K562 (cell line): ENCODE measurements at regions not wholly inside any gene's neighbourhood (a gene's known extent, or its start where the extent isn't known, plus 50 kb on each side); places are given as distances from the start of the nearest gene placed in this dataset.

Experiments used
- ATAC-seq: fragments of 200-7000 bp; cut with Tn5 transposase; 3 replicates; pipeline ENCODE4 v1.9.1; 2020; ENCODE audit warnings: moderate library complexity
- BruUV-seq: library from RNA; stranded (reverse); fragments of 400-500 nt; replicated peaks from 2 replicates; lab custom pipeline; 2021; lab: Mats Ljungman, UMichigan
- CTCF ChIA-PET: fragments of 300-600 bp; formaldehyde crosslinking; extraction: SDS; loops from one replicate; lab custom pipeline; 2021; ENCODE audit warnings: low intra/inter-chr PET ratio; lab: Yijun Ruan, JAX
- POLR2A ChIA-PET: fragments of 300-600, 350-650 bp; sonication (Branson Sonifier 250); formaldehyde crosslinking; extraction: SDS; loops from one replicate; lab custom pipeline; 2021; ENCODE audit warnings: antibody characterized with exemption, inconsistent platforms; lab: Yijun Ruan, JAX
- DNase-seq, 4 experiments: peaks; one replicate each; pipeline versions ENCODE4 v3.0.0 to v3.0.0-alpha.2; 2011 to 2018; ENCODE audit warnings: low spot score in 3 of 4, mixed read lengths in 3 of 4; ENCODE audit errors: extremely low read depth in 1 of 4
- FAIRE-seq: peaks from 2 replicates; lab custom pipeline; 2011; peaks lifted over from hg19 to GRCh38; lab: Jason Lieb, UNC
- H2AFZ ChIP-seq: 2 replicates; pipeline ENCODE4 v1.6.0; 2011; ENCODE audit warnings: low read depth, low read length, control low read depth, inconsistent platforms
- H3K27ac ChIP-seq: fragments of 200-600 bp; 3 replicates; pipeline ENCODE4 v1.8.0; 2011; ENCODE audit warnings: low read depth, mild to moderate bottlenecking, control low read depth, inconsistent platforms, low read length, moderate library complexity, mixed read lengths; ENCODE audit errors: extremely low read depth
- H3K27me3 ChIP-seq, 2 experiments: fragments of 300-600 bp in 1 of 2; 2 replicates in 1 of 2; 3 replicates in 1 of 2; pipeline versions ENCODE4 v1.6.0 to v1.8.0; 2011; ENCODE audit warnings: inconsistent platforms in 2 of 2, low read length in 2 of 2, mild to moderate bottlenecking in 1 of 2, mixed read lengths in 1 of 2, moderate library complexity in 1 of 2; ENCODE audit not compliant: control insufficient read depth in 2 of 2, insufficient read depth in 2 of 2
- H3K36me3 ChIP-seq: fragments of 300-600 bp; 3 replicates; pipeline ENCODE4 v1.8.0; 2011; ENCODE audit warnings: mild to moderate bottlenecking, low read length, inconsistent platforms; ENCODE audit not compliant: control insufficient read depth, insufficient read depth
- H3K4me1 ChIP-seq, 2 experiments: fragments of 200-600 bp in 1 of 2; replicated peaks in 1 of 2; 2 replicates in 1 of 2; 3 replicates in 1 of 2; pipeline versions ENCODE4 v1.5.1 to v1.8.0; 2011; ENCODE audit warnings: inconsistent platforms in 2 of 2, low read length in 2 of 2, mild to moderate bottlenecking in 1 of 2, mixed read lengths in 1 of 2, moderate library complexity in 1 of 2; ENCODE audit not compliant: control insufficient read depth in 2 of 2, insufficient read depth in 2 of 2
- H3K4me2 ChIP-seq: 2 replicates; pipeline ENCODE4 v1.6.1; 2011; ENCODE audit warnings: low read length, control low read depth, inconsistent platforms, mixed read lengths; ENCODE audit not compliant: insufficient read depth
- H3K4me3 ChIP-seq: fragments of 200-600 bp; sonication (generic), shearing (Covaris generic); 2 replicates; pipeline ENCODE4 v1.5.1; 2016; ENCODE audit warnings: control low read depth, inconsistent platforms
- H3K79me2 ChIP-seq: fragments of 200-600 bp; 3 replicates; pipeline ENCODE4 v1.8.0; 2011; ENCODE audit warnings: low read length, inconsistent platforms; ENCODE audit not compliant: control insufficient read depth, insufficient read depth
- H3K9ac ChIP-seq, 2 experiments: 2 replicates each; pipeline versions ENCODE4 v1.6.0 to v1.6.1; 2011; ENCODE audit warnings: low read depth in 2 of 2, low read length in 2 of 2, control low read depth in 1 of 2, inconsistent platforms in 1 of 2, mild to moderate bottlenecking in 1 of 2, mixed read lengths in 1 of 2; ENCODE audit not compliant: insufficient read depth in 1 of 2
- H3K9me1 ChIP-seq: one replicate; pipeline ENCODE4 v1.6.0; 2011; ENCODE audit warnings: inconsistent platforms, mild to moderate bottlenecking, low read length, moderate library complexity; ENCODE audit not compliant: control insufficient read depth, insufficient read depth
- H3K9me3 ChIP-seq: replicated peaks from 2 replicates; pipeline ENCODE4 v1.5.1; 2011; ENCODE audit warnings: low read depth, low read length, inconsistent platforms; ENCODE audit not compliant: control insufficient read depth, insufficient read depth
- H4K20me1 ChIP-seq: replicated peaks from 2 replicates; pipeline ENCODE4 v1.6.1; 2011; ENCODE audit warnings: low read length, inconsistent platforms, mixed read lengths; ENCODE audit not compliant: control insufficient read depth, insufficient read depth
- EHMT2 ChIP-seq: fragments of 450-650 bp; IDR thresholded peaks from 2 replicates; pipeline ENCODE4 v1.6.1; 2018; ENCODE audit warnings: antibody characterized with exemption
- HNRNPH1 ChIP-seq: fragments of 200-400 bp; formaldehyde crosslinking; optimal IDR thresholded peaks from 2 replicates; pipeline ENCODE3; 2017; ENCODE audit warnings: low read depth, mild to moderate bottlenecking, low read length, moderate library complexity
- KDM2B ChIP-seq: fragments of 250-450 bp; sonication (Bioruptor Pico); IDR thresholded peaks from 2 replicates; pipeline ENCODE4 v1.8.0; 2021; ENCODE audit warnings: mild to moderate bottlenecking, moderate library complexity
- NCOA6 ChIP-seq: fragments of 450-650 bp; IDR thresholded peaks from 2 replicates; pipeline ENCODE4 v1.6.1; 2017; ENCODE audit warnings: mild to moderate bottlenecking
- SPI1 ChIP-seq: IDR thresholded peaks from 2 replicates; pipeline ENCODE4 v1.6.1; 2011; ENCODE audit warnings: low read depth, low read length, control low read depth, borderline replicate concordance
- ZNF24 ChIP-seq: fragments of 450-650 bp; IDR thresholded peaks from 2 replicates; pipeline ENCODE4 v1.6.1; 2016
- WGBS: fragments of 100-300 bp; shearing (Covaris generic); methylation state at CpG from one replicate; pipeline ENCODE4 v1.1.6; 2016; ENCODE audit warnings: low coverage, mixed read lengths; ENCODE audit not compliant: insufficient coverage; ENCODE audit errors: missing lambda C conversion rate; 5-methylcytosine and 5-hydroxymethylcytosine counted together
- in situ Hi-C: fragments of 300-500 bp; cut with MboI; formaldehyde crosslinking; loops from 4 replicates; pipeline ENCODE4 v1.15.0; 2018; ENCODE audit warnings: inconsistent platforms, mixed read lengths
- intact Hi-C: fragments of 100-400 bp; cut with micrococcal nuclease; formaldehyde crosslinking; loops from 2 replicates; pipeline ENCODE4 v1.14.2; 2022
- TF ChIP-seq, protein P1 (sequence below): fragments of 450-650 bp; IDR thresholded peaks from 2 replicates; pipeline ENCODE4 v1.6.1; 2017; ENCODE audit warnings: antibody characterized with exemption

DNA sequence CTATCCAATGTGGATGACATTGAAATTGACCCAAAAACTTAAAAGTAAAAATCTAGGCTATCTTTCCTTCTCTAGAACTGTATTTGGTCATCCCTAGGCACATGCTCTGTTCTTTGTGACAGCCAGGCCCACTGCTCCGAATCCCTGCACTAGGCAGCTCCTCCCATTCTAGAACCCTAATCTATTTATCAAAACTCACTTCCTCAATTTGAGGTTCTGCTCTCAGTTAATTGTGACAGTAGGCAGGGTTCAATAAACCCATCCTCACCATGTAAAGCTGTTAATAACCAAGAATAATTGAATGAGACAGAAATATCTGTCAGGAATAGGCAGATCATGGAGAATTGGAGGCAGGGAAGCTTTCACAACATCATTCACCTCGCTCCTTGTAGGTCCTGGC lies 51.9 kb upstream of the IRF2 start:
- H3K9me1 ChIP-seq = no peaks in the 10 kb centered on the region
- ATAC-seq (no peak), DNase-seq (no peak), FAIRE-seq (no peak)
- no peaks in the 10 kb centered on the region for H4K20me1 ChIP-seq
- ChIA-PET CTCF (no interaction called here), POLR2A (interaction anchor here (1.1 to 1.6 kb wide), 2 partner anchors 10 to 11 kb away, joined by 3 read pairs; no protein-coding TSS in a partner anchor)
- no peaks in the 10 kb centered on the region for H3K27me3 ChIP-seq
- peaks cover 0 to 4% of the 10 kb centered on the region in 2 experiments; a peak in 1 of 5 replicates for H3K4me1 ChIP-seq
- no peak overlapping the region for H3K4me2 ChIP-seq
- H3K4me3 ChIP-seq = no peak overlapping the region
- no peaks in the 10 kb centered on the region for H3K79me2 ChIP-seq
- no TSS peak for BruUV-seq
- no peaks in the 10 kb centered on the region for H3K36me3 ChIP-seq
- intact Hi-C loops (no loop called here), in situ Hi-C loops (no loop called here)
- 29% methylated on average over 2 of the region's 2 CpGs for WGBS
- H3K9ac ChIP-seq = no peak overlapping the region
- no peaks in the 10 kb centered on the region for H3K9me3 ChIP-seq
- no peak overlapping the region for H2AFZ ChIP-seq
- H3K27ac ChIP-seq = no peak overlapping the region
- TF ChIP-seq, protein P1, sequence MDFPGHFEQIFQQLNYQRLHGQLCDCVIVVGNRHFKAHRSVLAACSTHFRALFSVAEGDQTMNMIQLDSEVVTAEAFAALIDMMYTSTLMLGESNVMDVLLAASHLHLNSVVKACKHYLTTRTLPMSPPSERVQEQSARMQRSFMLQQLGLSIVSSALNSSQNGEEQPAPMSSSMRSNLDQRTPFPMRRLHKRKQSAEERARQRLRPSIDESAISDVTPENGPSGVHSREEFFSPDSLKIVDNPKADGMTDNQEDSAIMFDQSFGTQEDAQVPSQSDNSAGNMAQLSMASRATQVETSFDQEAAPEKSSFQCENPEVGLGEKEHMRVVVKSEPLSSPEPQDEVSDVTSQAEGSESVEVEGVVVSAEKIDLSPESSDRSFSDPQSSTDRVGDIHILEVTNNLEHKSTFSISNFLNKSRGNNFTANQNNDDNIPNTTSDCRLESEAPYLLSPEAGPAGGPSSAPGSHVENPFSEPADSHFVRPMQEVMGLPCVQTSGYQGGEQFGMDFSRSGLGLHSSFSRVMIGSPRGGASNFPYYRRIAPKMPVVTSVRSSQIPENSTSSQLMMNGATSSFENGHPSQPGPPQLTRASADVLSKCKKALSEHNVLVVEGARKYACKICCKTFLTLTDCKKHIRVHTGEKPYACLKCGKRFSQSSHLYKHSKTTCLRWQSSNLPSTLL = no peak
- TF ChIP-seq SPI1 (peak; percentile 80), HNRNPH1 (no peak), EHMT2 (no peak), NCOA6 (no peak), ZNF24 (no peak), KDM2B (CRISPR knock-in tag) (no peak)
